GM18868 (cell line): ENCODE measurements at regions not wholly inside any gene's neighbourhood (a gene's known extent, or its start where the extent isn't known, plus 50 kb on each side); places are given as distances from the start of the nearest gene placed in this dataset.

Experiments used
- ATAC-seq: cut with Tn5 transposase; IDR thresholded peaks from one replicate; pipeline ENCODE4 v1.9.1; 2021; ENCODE audit warnings: mild to moderate bottlenecking, moderate library complexity; ENCODE audit not compliant: unreplicated experiment

DNA sequence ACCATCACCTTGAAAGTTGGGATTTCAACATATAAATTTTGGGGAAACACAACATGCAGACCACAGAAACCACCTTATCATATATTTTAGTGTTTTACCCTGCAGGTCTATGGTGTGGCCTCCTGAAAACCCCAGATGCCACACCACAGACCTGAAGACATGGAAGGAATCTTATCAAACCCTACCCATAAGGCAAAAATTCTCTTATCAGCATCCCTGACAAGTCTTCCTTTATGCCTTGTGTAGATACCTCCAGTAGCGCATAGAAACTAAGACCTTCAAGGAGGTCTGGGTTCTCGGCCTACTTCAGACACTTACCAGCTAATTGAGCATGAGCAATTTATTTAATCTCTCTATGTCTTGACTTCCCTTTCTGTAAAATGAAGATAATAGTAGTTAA lies 59.1 kb upstream of the SLC14A2 start:
- ATAC-seq = no peak

DNA sequence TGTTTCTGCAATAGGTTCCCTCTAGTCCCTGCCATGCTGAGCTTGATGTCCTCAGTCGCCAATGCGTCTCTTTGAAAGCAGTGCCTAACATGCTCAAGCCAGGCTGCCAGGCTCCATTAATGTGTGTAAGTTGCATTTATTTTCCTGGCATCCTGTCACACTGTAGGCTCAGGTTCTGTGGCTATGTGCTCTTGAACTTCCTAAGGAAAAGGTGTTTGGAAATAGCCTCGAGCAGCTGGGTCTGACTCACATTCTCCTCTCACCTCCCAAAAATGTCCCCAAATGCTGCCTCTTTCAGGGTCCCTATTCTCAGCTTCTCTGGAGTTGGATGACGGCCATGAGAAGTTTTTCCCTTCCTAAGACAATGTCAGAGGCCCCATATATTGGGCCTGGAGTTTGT lies 58.0 kb upstream of the SLC14A2 start:
- ATAC-seq = no peak

DNA sequence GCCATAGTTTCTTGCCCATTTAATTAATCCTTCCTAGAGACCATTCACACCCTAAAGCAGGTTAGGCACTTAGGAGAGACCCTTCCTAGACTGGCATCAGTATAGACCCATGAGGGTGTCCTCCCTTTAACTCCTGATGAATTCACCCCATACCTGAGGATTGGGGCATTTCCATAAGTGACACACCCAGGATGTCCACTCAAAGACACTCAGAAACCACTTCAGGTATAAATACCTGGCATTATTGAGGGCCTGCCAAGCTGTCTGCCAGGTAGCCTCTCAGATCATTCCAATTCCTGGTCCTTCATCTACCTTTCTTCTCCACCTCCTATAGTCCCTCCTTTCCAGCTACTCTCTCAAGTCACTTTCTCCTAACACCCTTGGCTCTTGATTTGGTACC lies 57.5 kb upstream of the SLC14A2 start:
- ATAC-seq = no peak

DNA sequence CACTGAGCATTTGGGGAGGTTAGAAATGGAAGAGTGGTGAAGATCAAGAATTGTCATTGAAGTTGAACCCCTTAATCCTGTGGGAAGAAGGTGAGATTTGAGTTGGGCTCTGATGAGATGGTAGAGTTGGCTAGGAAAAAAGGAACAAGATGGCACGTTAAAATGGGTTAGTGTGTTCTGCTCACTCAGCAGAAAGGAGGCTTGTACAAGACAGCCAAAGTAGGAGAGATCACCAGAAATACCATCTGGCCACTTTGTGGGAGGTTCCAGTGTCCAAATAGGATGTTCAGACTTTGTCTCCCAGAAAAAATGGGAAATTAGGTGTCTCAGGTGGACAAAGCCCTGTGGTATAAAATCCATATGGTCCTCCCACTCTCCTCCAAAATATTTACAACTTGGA lies 56.0 kb upstream of the SLC14A2 start:
- no peak for ATAC-seq

DNA sequence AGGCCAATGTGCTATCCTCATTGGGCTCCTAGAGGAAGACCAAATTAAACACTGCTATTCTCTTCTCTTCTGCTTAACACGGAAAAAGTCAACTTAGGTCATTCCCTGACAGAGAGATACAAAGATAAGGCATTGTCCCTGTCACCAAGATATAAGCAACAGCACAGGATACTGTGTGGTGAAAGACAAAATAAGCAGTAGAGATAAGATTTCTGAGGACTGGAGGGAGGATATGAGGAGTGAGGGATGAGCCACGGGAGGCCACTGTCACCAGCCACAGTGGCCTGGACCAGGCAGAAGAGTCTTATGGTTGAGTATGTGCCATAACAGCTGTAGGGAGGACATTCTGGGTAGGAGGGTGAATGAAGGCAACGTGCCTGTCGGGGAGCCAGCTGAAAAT lies 54.4 kb upstream of the SLC14A2 start:
- ATAC-seq = no peak

DNA sequence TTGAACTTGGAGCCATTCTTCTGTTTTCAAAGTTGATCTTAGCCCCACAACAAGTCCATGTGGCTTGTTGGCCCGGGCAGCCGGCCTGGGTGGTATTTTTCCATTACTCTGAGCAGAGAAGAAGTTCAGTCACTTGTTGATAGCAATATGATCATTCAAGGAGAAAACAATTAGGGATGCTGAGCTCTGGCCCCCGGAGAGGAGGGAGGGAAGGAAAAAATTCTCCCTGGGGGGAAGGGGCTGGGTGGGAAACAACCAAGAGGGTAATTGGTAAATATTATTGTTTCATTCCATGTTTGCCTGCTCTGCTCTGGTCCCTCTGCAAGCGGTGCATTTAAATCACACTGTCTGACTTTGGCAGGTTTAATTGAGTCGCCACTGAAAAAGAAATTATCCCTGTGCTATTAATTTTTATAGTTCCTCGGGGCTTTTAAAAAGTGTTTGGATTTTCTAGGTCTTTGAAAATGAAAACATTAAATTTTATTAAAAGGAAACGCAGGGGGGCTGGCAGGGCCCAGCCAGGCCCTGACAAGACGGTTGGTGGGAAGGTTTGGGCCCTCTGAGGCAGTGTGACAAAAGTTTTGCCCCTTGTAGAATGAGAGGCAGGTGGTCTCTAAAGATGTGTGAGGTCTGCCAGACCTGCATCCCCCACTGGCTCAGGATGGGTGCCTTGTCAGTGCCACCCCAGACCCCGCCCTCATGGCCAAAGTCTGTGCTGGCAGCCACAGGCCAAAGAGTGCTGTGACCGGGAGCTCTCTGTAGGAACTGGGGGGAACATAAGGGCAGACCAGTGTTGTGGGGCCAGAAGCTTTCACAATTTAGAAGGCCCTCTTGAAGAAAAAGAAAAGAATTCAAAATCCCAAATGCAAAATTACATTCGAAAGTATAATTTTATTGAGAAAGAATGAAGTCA lies 52.5 kb upstream of the SLC14A2 start:
- ATAC-seq = no peak

DNA sequence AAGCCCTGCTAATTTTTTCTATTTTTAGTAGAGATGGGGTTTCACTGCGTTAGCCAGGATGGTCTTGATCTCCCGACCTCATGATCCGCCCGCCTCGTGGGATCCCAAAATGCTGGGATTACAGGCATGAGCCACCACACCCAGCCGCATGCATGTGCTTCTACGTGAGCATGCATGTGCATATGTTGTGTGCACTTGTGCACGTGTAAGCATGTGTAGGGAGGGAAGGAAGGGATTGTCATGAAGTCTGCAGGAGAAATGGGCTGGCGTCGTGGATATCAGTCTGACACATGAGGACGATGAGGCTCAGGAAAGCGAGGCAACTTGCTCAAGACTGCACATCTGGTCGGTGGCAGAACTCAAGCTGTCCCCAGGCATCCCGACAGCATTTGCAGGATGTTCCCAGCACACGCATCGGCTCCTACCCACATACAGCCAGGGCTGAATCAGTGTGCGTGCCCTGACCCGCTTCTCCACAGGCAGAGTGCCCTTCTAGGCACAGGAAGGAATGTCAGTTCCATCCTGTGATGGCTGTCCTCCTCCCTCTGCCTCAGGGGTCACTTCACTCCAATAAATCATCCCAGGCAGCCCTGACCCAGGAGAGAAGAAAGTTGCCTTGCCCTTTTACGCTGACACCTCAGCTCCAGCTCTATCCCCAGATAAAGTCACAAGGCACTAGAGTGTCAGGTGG lies 49.9 kb upstream of the SLC14A2 start:
- ATAC-seq = no peak
